SK-N-SH (cell line): ENCODE measurements at regions not wholly inside any gene's neighbourhood (a gene's known extent, or its start where the extent isn't known, plus 50 kb on each side); places are given as distances from the start of the nearest gene placed in this dataset.

Experiments
- JUND ChIP-seq: IDR thresholded peaks from 2 replicates; pipeline ENCODE4 v1.4.0; 2012
- MXI1 ChIP-seq: IDR thresholded peaks from 2 replicates; pipeline ENCODE4 v1.6.1; 2012; ENCODE audit warnings: mild to moderate bottlenecking, low read depth, low read length, improper control_type of control experiment
- TEAD4 ChIP-seq: IDR thresholded peaks from 2 replicates; pipeline ENCODE4 v1.4.0; 2012; ENCODE audit warnings: mild to moderate bottlenecking, borderline replicate concordance; ENCODE audit not compliant: insufficient read depth
- TF ChIP-seq, protein P1 (sequence below): fragments of 200-600 bp; sonication (generic); IDR thresholded peaks from 2 replicates; pipeline ENCODE4 v1.6.1; 2017; ENCODE audit warnings: antibody characterized with exemption, mild to moderate bottlenecking, moderate library complexity
- TF ChIP-seq, protein P2 (sequence below): IDR thresholded peaks from 2 replicates; pipeline ENCODE4 v1.4.0; 2012; ENCODE audit warnings: low read depth

DNA sequence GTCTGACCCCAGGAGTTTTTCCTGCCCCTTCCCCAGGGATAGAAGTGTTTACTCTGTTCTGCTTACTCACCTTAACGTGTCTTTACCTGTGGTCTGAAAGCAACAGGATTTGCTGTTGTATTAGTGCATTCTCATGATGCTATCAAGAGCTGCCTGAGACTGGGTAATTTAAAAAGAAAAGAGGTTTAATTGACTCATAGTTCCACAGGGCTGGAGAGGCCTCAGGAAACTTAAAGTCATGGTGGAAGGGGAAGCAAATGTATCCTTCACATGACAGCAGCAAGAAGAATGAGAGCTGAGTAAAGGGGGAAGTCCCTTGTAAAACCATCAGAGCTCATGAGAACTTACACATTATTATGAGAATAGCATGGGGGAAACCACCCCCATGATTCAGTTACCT lies 240.4 kb downstream of the SNAPC1 start:
- TF ChIP-seq, protein P1, sequence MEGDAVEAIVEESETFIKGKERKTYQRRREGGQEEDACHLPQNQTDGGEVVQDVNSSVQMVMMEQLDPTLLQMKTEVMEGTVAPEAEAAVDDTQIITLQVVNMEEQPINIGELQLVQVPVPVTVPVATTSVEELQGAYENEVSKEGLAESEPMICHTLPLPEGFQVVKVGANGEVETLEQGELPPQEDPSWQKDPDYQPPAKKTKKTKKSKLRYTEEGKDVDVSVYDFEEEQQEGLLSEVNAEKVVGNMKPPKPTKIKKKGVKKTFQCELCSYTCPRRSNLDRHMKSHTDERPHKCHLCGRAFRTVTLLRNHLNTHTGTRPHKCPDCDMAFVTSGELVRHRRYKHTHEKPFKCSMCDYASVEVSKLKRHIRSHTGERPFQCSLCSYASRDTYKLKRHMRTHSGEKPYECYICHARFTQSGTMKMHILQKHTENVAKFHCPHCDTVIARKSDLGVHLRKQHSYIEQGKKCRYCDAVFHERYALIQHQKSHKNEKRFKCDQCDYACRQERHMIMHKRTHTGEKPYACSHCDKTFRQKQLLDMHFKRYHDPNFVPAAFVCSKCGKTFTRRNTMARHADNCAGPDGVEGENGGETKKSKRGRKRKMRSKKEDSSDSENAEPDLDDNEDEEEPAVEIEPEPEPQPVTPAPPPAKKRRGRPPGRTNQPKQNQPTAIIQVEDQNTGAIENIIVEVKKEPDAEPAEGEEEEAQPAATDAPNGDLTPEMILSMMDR: no peak
- no peak for TF ChIP-seq MXI1
- no peak for TF ChIP-seq JUND
- no peak for TF ChIP-seq TEAD4
- TF ChIP-seq, protein P2, sequence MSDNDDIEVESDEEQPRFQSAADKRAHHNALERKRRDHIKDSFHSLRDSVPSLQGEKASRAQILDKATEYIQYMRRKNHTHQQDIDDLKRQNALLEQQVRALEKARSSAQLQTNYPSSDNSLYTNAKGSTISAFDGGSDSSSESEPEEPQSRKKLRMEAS: no peak
